Stimulated activated naive CD8-positive, alpha-beta T cell treated with anti-CD3 and anti-CD28 coated beads, Interleukin-15, Interleukin-2, amounts not matched to agents 100 ng/mL and 50 ng/mL, for 24 hours (primary cell): ENCODE measurements at regions not wholly inside any gene's neighbourhood (a gene's known extent, or its start where the extent isn't known, plus 50 kb on each side); places are given as distances from the start of the nearest gene placed in this dataset.

Source experiments
- H3K27ac Mint-ChIP-seq: one replicate; pipeline ENCODE4 v1.8.0; 2021; ENCODE audit warnings: mild to moderate bottlenecking, mixed read lengths
- H3K27me3 Mint-ChIP-seq: one replicate; pipeline ENCODE4 v1.8.0; 2021; ENCODE audit warnings: mixed read lengths
- H3K36me3 Mint-ChIP-seq: one replicate; pipeline ENCODE4 v1.8.0; 2021; ENCODE audit warnings: low read depth, mixed read lengths
- H3K4me1 Mint-ChIP-seq: one replicate; pipeline ENCODE4 v1.8.0; 2021; ENCODE audit warnings: low read depth, mixed read lengths
- H3K4me3 Mint-ChIP-seq: one replicate; pipeline ENCODE4 v1.8.0; 2021; ENCODE audit warnings: mild to moderate bottlenecking, mixed read lengths
- H3K9me3 Mint-ChIP-seq: one replicate; pipeline ENCODE4 v1.8.0; 2021; ENCODE audit warnings: mixed read lengths

DNA sequence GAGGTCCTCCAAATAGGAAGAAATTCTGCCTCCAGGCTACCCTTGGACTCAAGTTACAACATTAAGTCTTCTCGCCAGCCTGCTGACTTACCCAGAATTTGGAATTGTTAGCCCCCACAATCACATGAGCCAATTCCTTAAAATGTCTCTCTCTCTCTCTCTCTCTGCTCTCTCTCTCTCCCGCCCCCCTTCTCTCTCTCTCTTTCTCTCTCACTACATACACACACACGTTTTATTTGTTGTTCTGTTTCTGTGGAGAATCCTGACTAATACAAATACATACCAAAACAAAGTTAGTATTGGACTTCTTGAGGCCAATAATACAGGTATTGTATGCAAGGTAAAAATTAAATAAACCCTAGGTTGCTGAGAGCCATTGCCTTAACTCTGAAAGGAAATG is 72.1 kb downstream of the TNFSF18 start:
- Mint-ChIP-seq H3K4me1 (no peaks in the 10 kb centered on the region), H3K27me3 (no peaks in the 10 kb centered on the region), H3K4me3 (no peak overlapping the region), H3K27ac (no peak overlapping the region), H3K9me3 (no peaks in the 10 kb centered on the region), H3K36me3 (no peaks in the 10 kb centered on the region)

DNA sequence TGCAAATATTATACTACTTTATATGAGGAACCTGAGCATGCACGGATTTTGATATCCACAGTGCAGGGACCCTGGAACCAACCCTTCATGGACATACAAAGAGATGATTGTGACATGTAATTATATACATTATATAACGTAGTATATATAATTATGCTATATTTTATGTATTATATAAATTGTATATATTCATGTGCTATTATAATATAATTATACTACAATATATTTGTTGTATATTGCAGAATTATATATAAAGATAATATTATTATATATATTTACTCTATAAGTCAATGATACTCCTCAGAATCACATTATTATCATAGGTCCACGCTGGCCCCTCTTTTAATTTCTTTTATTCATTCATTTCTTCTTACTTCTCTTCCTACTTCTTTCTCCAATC is 70.9 kb downstream of the TNFSF18 start:
- Mint-ChIP-seq H3K9me3 (no peaks in the 10 kb centered on the region), H3K27me3 (no peaks in the 10 kb centered on the region), H3K4me3 (no peak overlapping the region), H3K4me1 (no peaks in the 10 kb centered on the region), H3K36me3 (no peaks in the 10 kb centered on the region), H3K27ac (no peak overlapping the region)

DNA sequence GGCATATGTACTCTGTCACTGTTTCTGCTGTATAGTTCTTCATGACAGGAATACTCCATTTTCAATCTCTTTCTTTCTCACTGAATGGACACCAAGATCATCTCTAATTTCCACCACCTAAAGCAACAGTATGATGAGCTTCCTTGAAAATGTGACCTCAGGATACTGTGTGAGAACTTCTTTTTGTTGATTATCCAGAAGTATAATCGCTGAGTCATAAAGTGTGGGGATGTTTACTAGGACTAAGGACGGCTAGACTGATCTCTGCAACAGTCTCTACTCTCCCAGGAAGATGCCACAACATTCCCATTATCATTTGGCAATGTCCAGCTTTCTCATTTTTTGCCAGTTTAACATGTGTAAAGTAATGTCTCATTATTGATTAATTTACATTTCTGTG is 70.3 kb downstream of the TNFSF18 start:
- no peaks in the 10 kb centered on the region for H3K9me3 Mint-ChIP-seq
- no peaks in the 10 kb centered on the region for H3K27me3 Mint-ChIP-seq
- no peak overlapping the region for H3K4me3 Mint-ChIP-seq
- H3K27ac Mint-ChIP-seq = no peak overlapping the region
- no peaks in the 10 kb centered on the region for H3K4me1 Mint-ChIP-seq
- H3K36me3 Mint-ChIP-seq = no peaks in the 10 kb centered on the region

DNA sequence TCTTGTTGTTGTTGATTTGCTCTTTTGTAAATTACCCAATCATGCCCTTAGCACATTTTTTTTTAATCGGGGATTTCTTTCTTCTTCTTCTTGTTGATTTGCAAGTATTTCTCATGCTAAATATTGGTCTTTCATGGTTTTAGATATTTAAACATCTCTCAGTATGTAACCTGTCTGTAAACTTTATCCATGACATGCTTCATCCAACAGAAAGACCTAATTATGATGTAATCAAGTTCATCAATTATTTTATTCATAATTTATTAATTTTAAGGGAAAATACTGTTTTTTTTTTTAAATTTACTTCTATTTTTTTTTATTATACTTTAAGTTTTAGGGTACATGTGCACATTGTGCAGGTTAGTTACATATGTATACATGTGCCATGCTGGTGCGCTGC is 69.8 kb downstream of the TNFSF18 start:
- Mint-ChIP-seq H3K9me3 (no peaks in the 10 kb centered on the region), H3K4me3 (no peak overlapping the region)

More for the DNA sequence above, 69.8 kb downstream of the TNFSF18 start:
- no peaks in the 10 kb centered on the region for H3K4me1 Mint-ChIP-seq
- H3K36me3 Mint-ChIP-seq = no peaks in the 10 kb centered on the region
- H3K27me3 Mint-ChIP-seq = no peaks in the 10 kb centered on the region
- no peak overlapping the region for H3K27ac Mint-ChIP-seq
